GM12864 (cell line): ENCODE measurements at regions not wholly inside any gene's neighbourhood (a gene's known extent, or its start where the extent isn't known, plus 50 kb on each side); places are given as distances from the start of the nearest gene placed in this dataset.

Experiments used
- DNase-seq: peaks from one replicate; pipeline ENCODE4 v3.0.0-alpha.2; 2011; ENCODE audit warnings: low read depth
- H3K4me3 ChIP-seq: 2 replicates; pipeline ENCODE4 v1.5.1; 2011; ENCODE audit warnings: mild to moderate bottlenecking, low read depth, low read length, control low read depth
- CTCF ChIP-seq: IDR thresholded peaks from 2 replicates; pipeline ENCODE4 v1.5.1; 2011; ENCODE audit warnings: low read depth, mild to moderate bottlenecking, moderate library complexity, low read length, control low read depth, inconsistent platforms; ENCODE audit errors: missing control alignments

GRCh38 chrX:96403446-96403845 is 281.2 kb upstream of the DIAPH2 start:
- no peak for DNase-seq
- no peak overlapping the region for H3K4me3 ChIP-seq
- no peak for TF ChIP-seq CTCF

DNA sequence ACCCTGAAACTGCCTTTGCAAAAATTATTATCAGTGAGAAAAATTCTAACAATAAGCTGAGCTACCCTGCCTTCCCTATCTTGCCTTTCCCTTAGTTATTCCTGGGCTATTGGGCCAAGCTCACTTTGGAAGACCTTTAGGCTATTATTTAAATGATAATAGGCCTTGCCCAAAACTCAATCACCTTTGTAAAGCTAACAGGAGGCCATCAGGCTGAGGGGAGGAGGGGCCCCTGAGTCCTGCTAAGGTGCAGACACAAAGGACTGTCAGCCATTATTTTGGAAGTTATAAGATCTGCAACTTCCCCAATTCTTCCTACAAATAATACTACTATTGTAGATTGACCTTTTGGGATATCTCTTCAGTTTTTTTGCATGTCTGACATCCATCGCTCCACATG is 278.8 kb upstream of the DIAPH2 start:
- DNase-seq: no peak
- TF ChIP-seq CTCF: no peak
- no peak overlapping the region for H3K4me3 ChIP-seq

- TF ChIP-seq CTCF: no peak
- no peak overlapping the region for H3K4me3 ChIP-seq
- no peak for DNase-seq
Measured at GRCh38 chrX:96407072-96407471, 277.6 kb upstream of the DIAPH2 start.

GRCh38 chrX:96407501-96407900 is 277.1 kb upstream of the DIAPH2 start:
- H3K4me3 ChIP-seq: no peak overlapping the region
- DNase-seq: no peak
- TF ChIP-seq CTCF: no peak

GRCh38 chrX:96407981-96408380 is 276.7 kb upstream of the DIAPH2 start:
- H3K4me3 ChIP-seq: no peak overlapping the region

GRCh38 chrX:96410927-96411326 is 273.7 kb upstream of the DIAPH2 start:
- TF ChIP-seq CTCF: no peak
- no peak for DNase-seq
- no peak overlapping the region for H3K4me3 ChIP-seq

More at GRCh38 chrX:96407981-96408380, 276.7 kb upstream of the DIAPH2 start:
- TF ChIP-seq CTCF: no peak
- DNase-seq: no peak

DNA sequence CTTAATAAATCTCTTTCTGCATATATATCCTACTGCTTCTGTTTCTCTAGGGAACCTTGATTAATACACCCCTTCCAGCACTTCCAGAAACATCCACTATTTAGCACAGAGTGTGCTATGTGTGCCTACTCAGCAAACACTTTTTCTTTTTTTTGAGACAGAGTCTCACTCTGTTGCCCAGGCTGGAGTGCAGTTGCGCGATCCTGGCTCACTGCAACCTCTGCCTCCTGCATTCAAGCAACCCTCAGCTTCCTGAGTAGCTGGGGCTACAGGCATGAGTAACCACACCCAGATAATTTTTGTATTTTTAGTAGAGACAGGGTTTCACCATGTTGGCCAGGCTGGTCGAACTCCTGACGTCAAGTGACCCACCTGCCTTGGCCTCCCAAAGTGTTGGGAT is 266.9 kb upstream of the DIAPH2 start:
- DNase-seq: no peak
- no peak overlapping the region for H3K4me3 ChIP-seq
- TF ChIP-seq CTCF: no peak
